HEK293T (cell line): ENCODE measurements at regions not wholly inside any gene's neighbourhood (a gene's known extent, or its start where the extent isn't known, plus 50 kb on each side); places are given as distances from the start of the nearest gene placed in this dataset.

ENCODE experiments used
- CTCF ChIA-PET: fragments of 350-600 bp; formaldehyde crosslinking; extraction: SDS; loops from one replicate; lab custom pipeline; 2021; ENCODE audit warnings: antibody characterized with exemption, inconsistent platforms; lab: Yijun Ruan, JAX
- POLR2A ChIA-PET: fragments of 350-600 bp; formaldehyde crosslinking; extraction: SDS; loops from one replicate; lab custom pipeline; 2020; ENCODE audit warnings: antibody characterized with exemption, inconsistent platforms; lab: Yijun Ruan, JAX
- DNase-seq: peaks from one replicate; pipeline ENCODE4 v3.0.0; 2012; ENCODE audit warnings: mixed read lengths; ENCODE audit errors: extremely low spot score
- ARNT ChIP-seq: fragments of 450-650 bp; IDR thresholded peaks from 2 replicates; pipeline ENCODE4 v1.6.1; 2017; ENCODE audit warnings: mild to moderate bottlenecking
- BHLHE40 ChIP-seq: fragments of 450-650 bp; IDR thresholded peaks from 2 replicates; pipeline ENCODE4 v1.6.1; 2016; ENCODE audit warnings: mild to moderate bottlenecking, moderate library complexity, borderline replicate concordance
- CTBP1 ChIP-seq: fragments of 450-650 bp; IDR thresholded peaks from 2 replicates; pipeline ENCODE4 v1.6.1; 2016; ENCODE audit warnings: borderline replicate concordance
- ELF4 ChIP-seq: fragments of 450-650 bp; IDR thresholded peaks from 2 replicates; pipeline ENCODE4 v1.6.1; 2017; ENCODE audit warnings: antibody characterized with exemption
- FOXA1 ChIP-seq: fragments of 450-650 bp; IDR thresholded peaks from 2 replicates; pipeline ENCODE4 v1.6.1; 2016; ENCODE audit warnings: mild to moderate bottlenecking
- FOXK2 ChIP-seq: fragments of 450-650 bp; IDR thresholded peaks from 2 replicates; pipeline ENCODE4 v1.6.1; 2016; ENCODE audit warnings: mild to moderate bottlenecking
- FOXM1 ChIP-seq: fragments of 450-650 bp; IDR thresholded peaks from 2 replicates; pipeline ENCODE4 v1.6.1; 2017; ENCODE audit warnings: mild to moderate bottlenecking, borderline replicate concordance
- HDGF ChIP-seq: fragments of 450-650 bp; IDR thresholded peaks from 2 replicates; pipeline ENCODE4 v1.6.1; 2017; ENCODE audit warnings: antibody characterized with exemption, borderline replicate concordance
- L3MBTL2 ChIP-seq: fragments of 450-650 bp; conservative IDR thresholded peaks from 2 replicates; pipeline ENCODE4 v1.6.1; 2016; ENCODE audit warnings: mild to moderate bottlenecking
- LEF1 ChIP-seq: fragments of 450-650 bp; IDR thresholded peaks from 2 replicates; pipeline ENCODE4 v1.6.1; 2017; ENCODE audit warnings: mild to moderate bottlenecking, borderline replicate concordance
- NFRKB ChIP-seq: fragments of 450-650 bp; IDR thresholded peaks from 2 replicates; pipeline ENCODE4 v1.6.1; 2016; ENCODE audit warnings: mild to moderate bottlenecking, moderate library complexity
- PKNOX1 ChIP-seq: fragments of 450-650 bp; IDR thresholded peaks from 2 replicates; pipeline ENCODE4 v1.6.1; 2016
- SP1 ChIP-seq: fragments of 450-650 bp; IDR thresholded peaks from 2 replicates; pipeline ENCODE4 v1.6.1; 2017
- SUZ12 ChIP-seq: fragments of 450-650 bp; IDR thresholded peaks from 2 replicates; pipeline ENCODE4 v1.6.1; 2016; ENCODE audit warnings: mild to moderate bottlenecking
- TARDBP ChIP-seq: fragments of 450-650 bp; IDR thresholded peaks from 2 replicates; pipeline ENCODE4 v1.6.1; 2016
- ZNF384 ChIP-seq: fragments of 450-650 bp; IDR thresholded peaks from 2 replicates; pipeline ENCODE4 v1.6.1; 2016

GRCh38 chr7:109213081-109213480 lies 643.4 kb downstream of the DNAJB9 start:
- TF ChIP-seq CTBP1: no peak
- TF ChIP-seq ZNF384: no peak
- no peak for TF ChIP-seq NFRKB
- TF ChIP-seq LEF1: no peak
- TF ChIP-seq SP1: no peak
- no peak for TF ChIP-seq SUZ12
- TF ChIP-seq FOXM1: no peak
- no peak for TF ChIP-seq FOXA1
- no peak for TF ChIP-seq FOXK2
- no peak for TF ChIP-seq ELF4
- TF ChIP-seq BHLHE40: no peak
- no peak for TF ChIP-seq L3MBTL2
- no peak for TF ChIP-seq HDGF
- TF ChIP-seq PKNOX1: no peak
- no peak for TF ChIP-seq TARDBP
- TF ChIP-seq ARNT: no peak
- POLR2A ChIA-PET: no interaction called here
- no peak for DNase-seq
- CTCF ChIA-PET: no interaction called here

GRCh38 chr7:109215341-109215740 lies 645.7 kb downstream of the DNAJB9 start:
- DNase-seq: no peak
- ChIA-PET CTCF (no interaction called here), POLR2A (no interaction called here)
- TF ChIP-seq SP1 (no peak), FOXM1 (no peak), SUZ12 (no peak), FOXA1 (no peak), ELF4 (no peak), ARNT (no peak), CTBP1 (no peak), LEF1 (no peak), BHLHE40 (no peak), FOXK2 (no peak), L3MBTL2 (no peak), HDGF (no peak), PKNOX1 (no peak), ZNF384 (no peak), NFRKB (no peak), TARDBP (no peak)

DNA sequence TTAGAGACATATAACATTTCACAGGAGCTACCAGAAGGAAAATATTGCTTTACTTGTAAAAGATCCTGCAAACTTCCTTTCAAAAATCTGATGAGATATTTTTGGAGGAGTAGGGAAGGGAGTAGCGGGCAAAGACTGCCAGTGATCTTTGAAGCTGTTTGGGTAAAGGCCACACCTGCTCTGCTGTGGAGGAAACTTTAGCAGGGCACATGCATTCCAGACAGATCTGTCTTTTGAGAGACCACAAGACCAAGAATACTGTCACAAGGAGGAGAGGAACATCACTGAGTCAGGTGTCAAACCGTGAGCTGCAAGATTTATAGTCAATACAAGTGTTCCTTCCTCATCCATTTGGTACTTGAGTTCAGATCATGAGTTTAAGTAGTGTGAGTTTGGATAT lies 654.4 kb downstream of the DNAJB9 start:
- no peak for DNase-seq
- POLR2A ChIA-PET: no interaction called here
- CTCF ChIA-PET: interaction anchor here (0.8 kb wide), 1 partner anchor 8 kb away, joined by 3 read pairs; no protein-coding TSS in a partner anchor
- TF ChIP-seq ELF4 (no peak), SP1 (no peak), ZNF384 (no peak), NFRKB (no peak), FOXM1 (no peak), L3MBTL2 (no peak), LEF1 (no peak), FOXA1 (no peak), FOXK2 (no peak), PKNOX1 (no peak), CTBP1 (no peak), TARDBP (no peak), SUZ12 (no peak), BHLHE40 (no peak), ARNT (no peak), HDGF (no peak)

DNA sequence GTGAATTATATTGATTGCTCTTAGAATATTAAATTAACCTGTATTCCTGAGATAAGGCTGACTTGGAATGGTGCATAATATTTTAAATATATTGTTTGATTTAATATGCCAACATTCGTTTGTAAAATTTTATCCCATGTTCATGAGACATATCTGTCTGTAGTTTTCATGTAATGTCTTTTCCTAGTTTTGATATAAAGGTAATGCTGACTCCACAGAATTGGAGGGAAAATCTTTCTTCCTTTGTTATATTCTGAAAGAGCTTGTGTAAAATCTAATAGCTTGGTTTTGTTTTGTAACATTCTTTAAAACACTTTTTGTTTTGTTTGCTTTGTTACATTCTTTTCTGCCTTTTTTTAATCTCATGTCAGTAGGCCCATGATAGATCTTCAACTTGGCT lies 657.0 kb downstream of the DNAJB9 start:
- TF ChIP-seq LEF1: no peak
- no peak for TF ChIP-seq SUZ12
- no peak for TF ChIP-seq NFRKB
- TF ChIP-seq L3MBTL2: no peak
- no peak for TF ChIP-seq ARNT
- TF ChIP-seq BHLHE40: no peak
- no peak for TF ChIP-seq CTBP1
- no peak for TF ChIP-seq SP1
- TF ChIP-seq FOXA1: no peak
- no peak for TF ChIP-seq PKNOX1
- no peak for DNase-seq
- POLR2A ChIA-PET: no interaction called here
- CTCF ChIA-PET: no interaction called here

DNA sequence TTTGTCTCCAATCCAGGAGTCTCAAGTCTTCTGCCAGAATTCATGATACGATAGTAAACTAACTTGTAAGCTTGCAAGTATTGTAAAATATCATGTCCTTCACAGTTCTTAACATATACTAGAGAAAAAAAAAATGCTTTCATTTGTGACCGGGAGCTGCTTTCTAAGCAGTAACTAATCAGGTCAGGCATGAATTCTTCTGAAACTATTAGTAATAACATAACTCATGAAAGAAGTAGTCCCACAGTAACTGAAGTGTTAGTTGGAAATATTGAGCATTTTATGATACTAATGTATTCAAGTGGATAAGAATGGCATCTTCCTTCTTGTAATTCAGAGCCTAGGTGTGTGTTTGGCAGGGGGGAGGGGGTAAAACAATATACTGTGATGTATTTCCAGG lies 665.6 kb downstream of the DNAJB9 start:
- CTCF ChIA-PET: no interaction called here
- DNase-seq: no peak
- POLR2A ChIA-PET: no interaction called here
- TF ChIP-seq FOXA1 (no peak), LEF1 (no peak), SUZ12 (no peak), L3MBTL2 (no peak), HDGF (no peak), ZNF384 (no peak), PKNOX1 (no peak), TARDBP (no peak), ELF4 (no peak), SP1 (no peak), FOXK2 (no peak), BHLHE40 (no peak), CTBP1 (no peak), ARNT (no peak), FOXM1 (no peak), NFRKB (no peak)
